HL-60 (cell line): ENCODE measurements at regions not wholly inside any gene's neighbourhood (a gene's known extent, or its start where the extent isn't known, plus 50 kb on each side); places are given as distances from the start of the nearest gene placed in this dataset.

Experiments used
- GABPA ChIP-seq: IDR thresholded peaks from 2 replicates; pipeline ENCODE4 v1.6.1; 2012; ENCODE audit warnings: low read depth
- POLR2AphosphoS5 ChIP-seq: IDR thresholded peaks from 2 replicates; pipeline ENCODE4 v1.6.1; 2012; ENCODE audit warnings: low read depth
- REST ChIP-seq: IDR thresholded peaks from 2 replicates; pipeline ENCODE4 v1.6.1; 2012; ENCODE audit warnings: low read depth; ENCODE audit not compliant: insufficient replicate concordance
- SPI1 ChIP-seq: IDR thresholded peaks from 2 replicates; pipeline ENCODE4 v1.6.1; 2012; ENCODE audit warnings: low read depth, mild to moderate bottlenecking, borderline replicate concordance
- TF ChIP-seq, protein P1 (sequence below): IDR thresholded peaks from one replicate; pipeline ENCODE4 v1.5.1; 2011; ENCODE audit warnings: low read length, control low read depth, inconsistent platforms; ENCODE audit not compliant: insufficient read depth

DNA sequence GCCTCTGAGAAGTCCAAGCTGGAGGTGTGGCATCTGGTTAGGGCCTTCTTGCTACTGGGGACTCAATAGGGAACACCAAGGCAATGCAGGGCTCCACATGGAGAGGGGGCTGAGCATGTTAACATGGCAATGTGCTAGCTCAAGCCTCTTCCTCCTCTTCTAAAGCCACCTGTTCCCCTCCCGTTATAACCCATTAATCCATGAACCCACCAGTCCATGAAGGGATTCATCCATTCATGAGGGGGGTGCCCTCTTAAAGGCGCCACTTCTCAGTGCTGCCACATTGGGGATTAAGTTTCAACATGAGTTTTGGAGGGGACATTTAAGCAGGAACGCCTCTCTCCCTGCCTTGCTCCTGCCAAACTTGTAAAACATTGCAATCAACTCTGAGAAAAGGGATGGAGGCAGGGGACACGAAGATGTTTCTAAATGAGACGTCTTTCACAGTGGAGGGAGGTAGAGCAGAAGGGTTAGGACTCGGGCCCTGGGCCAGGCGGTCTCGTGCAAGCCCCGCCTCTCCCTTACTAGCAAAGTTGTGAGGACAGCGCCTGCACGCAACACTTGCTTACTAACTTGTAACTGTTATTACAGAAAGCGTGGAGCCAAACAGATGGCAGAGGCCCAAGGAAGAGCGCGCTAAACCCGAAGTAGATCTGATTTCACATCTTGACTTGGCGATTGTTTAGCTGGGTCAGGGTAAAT, 118.2 kb upstream of the ZNF516 start:
- TF ChIP-seq, protein P1, sequence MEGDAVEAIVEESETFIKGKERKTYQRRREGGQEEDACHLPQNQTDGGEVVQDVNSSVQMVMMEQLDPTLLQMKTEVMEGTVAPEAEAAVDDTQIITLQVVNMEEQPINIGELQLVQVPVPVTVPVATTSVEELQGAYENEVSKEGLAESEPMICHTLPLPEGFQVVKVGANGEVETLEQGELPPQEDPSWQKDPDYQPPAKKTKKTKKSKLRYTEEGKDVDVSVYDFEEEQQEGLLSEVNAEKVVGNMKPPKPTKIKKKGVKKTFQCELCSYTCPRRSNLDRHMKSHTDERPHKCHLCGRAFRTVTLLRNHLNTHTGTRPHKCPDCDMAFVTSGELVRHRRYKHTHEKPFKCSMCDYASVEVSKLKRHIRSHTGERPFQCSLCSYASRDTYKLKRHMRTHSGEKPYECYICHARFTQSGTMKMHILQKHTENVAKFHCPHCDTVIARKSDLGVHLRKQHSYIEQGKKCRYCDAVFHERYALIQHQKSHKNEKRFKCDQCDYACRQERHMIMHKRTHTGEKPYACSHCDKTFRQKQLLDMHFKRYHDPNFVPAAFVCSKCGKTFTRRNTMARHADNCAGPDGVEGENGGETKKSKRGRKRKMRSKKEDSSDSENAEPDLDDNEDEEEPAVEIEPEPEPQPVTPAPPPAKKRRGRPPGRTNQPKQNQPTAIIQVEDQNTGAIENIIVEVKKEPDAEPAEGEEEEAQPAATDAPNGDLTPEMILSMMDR, result no peak
- no peak for TF ChIP-seq POLR2AphosphoS5
- no peak for TF ChIP-seq GABPA
- TF ChIP-seq SPI1, result no peak
- TF ChIP-seq REST, result no peak
